Activated CD8-positive, alpha-beta memory T cell treated with anti-CD3 and anti-CD28 coated beads for 36 hours (primary cell): ENCODE measurements at regions not wholly inside any gene's neighbourhood (a gene's known extent, or its start where the extent isn't known, plus 50 kb on each side); places are given as distances from the start of the nearest gene placed in this dataset.

Source experiments
- CTCF ChIA-PET: fragments of 350-600 bp; sonication (Branson Sonifier 250); formaldehyde crosslinking; loops from one replicate; lab custom pipeline; 2021; ENCODE audit warnings: antibody characterized with exemption; lab: Charles Lee
- POLR2A ChIA-PET: fragments of 350-600 bp; sonication (Branson Sonifier 250); formaldehyde crosslinking; loops from one replicate; lab custom pipeline; 2021; ENCODE audit warnings: antibody characterized with exemption; lab: Charles Lee

DNA sequence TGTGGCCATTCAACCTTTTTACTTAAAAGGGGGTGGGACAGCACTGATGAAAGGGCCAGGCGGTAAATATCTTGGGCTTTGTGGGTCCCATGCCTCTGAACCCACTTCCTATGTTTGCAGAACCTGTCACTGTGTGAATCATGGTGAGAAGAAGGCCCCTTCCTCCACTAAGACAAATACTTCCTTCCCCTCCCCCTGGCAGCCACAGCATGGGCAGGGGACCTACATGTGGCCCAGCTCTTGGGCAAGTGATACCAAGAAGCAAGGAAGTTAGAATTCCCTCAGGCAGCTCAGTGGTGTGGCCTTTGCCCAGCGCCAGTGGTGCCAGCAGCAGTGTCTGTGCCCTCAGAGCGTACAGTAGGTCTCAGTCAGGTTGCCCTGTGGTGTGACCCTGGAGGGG is 168.6 kb downstream of the TRIM33 start:
- POLR2A ChIA-PET, result no interaction called here

DNA sequence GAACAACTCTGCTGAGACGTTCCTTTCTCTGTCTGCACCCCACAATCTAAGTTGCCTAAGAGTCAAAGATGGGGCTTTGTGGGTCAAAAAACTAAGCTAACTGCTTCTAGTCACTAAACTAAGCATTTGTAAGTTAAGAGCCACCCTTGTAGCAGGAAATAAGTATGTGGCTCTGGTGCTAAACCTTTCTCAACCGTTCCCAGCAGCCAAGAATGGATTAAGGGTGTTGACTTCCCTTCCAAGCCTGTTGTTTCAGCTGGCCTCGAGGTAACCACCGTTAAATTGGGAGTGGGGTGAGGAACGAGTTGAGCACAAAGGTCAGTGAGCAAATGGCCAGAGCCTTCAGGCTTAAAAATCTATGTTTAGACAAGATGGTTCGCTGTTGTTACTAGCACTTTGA is 169.1 kb downstream of the TRIM33 start:
- CTCF ChIA-PET, result interaction anchor here (0.7 to 0.8 kb wide), 2 partner anchors 12 to 22 kb away, joined by 3 read pairs; no protein-coding TSS in a partner anchor

More for the DNA sequence above, 168.6 kb downstream of the TRIM33 start:
- CTCF ChIA-PET, result interaction anchor here (1.4 kb wide), 1 partner anchor 10 kb away, joined by 3 read pairs; no protein-coding TSS in a partner anchor

DNA sequence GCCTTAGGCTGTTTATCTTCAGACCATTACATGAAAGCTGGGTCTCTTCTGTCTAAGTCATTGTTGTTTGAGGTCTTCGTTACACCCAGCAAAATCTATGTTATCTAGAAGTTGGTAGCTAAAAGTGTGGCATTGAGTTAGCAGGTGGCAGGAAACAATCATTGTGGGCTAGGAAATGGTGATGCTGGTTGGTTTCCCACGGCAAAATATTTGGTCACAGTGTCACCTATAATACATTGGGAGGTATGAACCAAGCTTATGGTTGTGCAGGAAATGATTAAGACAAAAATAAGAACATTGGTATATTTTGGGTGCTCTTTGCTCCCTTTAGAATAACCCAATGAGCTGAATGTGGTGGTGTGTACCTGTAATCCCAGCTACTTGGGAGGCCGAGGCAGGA is 169.7 kb downstream of the TRIM33 start:
- POLR2A ChIA-PET, result no interaction called here
- CTCF ChIA-PET, result interaction anchor here (0.7 to 0.8 kb wide), 2 partner anchors 11 to 21 kb away, joined by 3 read pairs; no protein-coding TSS in a partner anchor

More for the DNA sequence above, 169.1 kb downstream of the TRIM33 start:
- POLR2A ChIA-PET, result no interaction called here

DNA sequence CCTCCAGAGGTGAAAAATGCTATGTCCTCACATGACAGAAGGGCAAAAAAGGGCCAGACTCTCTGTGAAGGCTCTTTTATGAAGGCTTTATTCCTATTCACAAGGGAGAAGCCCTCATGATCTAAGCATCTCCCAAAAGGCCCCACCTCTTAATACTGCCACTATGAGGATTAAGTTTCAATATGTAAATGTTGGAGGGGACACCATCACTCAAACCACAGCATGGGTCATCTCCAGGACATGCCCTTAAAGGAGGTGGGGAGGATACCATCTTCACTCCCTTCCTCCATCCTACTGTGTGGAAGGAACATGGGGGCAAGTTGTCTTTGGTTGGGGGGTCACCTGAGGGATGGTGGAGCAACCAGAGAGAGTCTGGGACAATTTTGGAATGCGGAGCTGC is 170.1 kb downstream of the TRIM33 start:
- POLR2A ChIA-PET, result no interaction called here

DNA sequence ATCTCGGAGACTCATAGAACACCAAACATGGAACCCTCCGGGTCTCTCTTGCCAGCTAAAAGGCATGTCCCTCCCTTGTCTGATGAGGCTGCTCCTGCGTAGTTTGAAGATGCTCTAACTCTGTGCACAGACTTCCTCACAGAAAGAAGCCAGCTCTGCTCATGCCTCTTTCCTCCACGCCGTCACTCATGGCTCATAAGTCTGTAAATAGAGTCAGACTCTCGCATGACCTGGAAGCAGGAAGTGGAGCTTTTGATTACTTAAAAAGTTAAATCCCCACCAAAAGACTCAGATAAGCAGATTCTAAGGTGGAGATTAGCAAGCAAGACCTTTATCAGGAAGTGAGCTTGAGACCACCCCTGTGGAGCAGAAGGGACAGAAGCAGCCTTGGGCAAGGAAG is 171.6 kb downstream of the TRIM33 start:
- POLR2A ChIA-PET, result no interaction called here
- CTCF ChIA-PET, result no interaction called here

More for the DNA sequence above, 170.1 kb downstream of the TRIM33 start:
- CTCF ChIA-PET, result interaction anchor here (0.7 kb wide), 1 partner anchor 21 kb away, joined by 3 read pairs; no protein-coding TSS in a partner anchor

DNA sequence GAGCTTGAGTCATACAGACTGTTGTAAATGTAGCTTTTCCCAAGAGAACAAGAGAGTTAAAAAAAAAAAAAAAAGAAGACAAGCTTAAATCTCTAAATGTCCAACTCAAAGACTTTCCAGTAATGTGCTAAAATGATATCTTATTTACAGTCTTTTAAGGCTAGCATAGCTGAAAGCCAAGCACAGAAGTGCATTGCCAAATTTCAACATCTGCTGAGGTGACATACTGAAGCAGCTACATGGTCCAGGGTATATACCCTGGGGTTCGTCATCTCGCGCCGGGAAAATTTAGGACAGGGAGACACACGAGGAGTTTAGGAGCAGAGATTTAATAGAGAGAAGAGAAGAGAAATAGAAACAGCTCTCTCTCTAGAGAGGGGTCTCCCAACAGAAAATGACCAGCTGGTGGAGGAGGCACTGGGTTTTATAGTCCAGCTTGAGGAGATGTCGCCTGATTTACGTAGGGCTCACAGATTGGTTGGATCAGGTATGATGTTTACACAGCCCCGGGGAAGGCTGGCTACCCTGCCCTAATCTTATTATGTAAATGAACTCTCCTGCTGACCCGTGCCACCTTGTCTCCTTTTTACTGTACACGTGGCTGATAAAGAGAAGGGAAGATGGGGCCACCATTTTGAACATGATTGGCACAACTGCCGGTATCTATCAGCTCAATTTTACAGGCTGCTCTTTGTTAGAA is 172.7 kb downstream of the TRIM33 start:
- POLR2A ChIA-PET, result no interaction called here
- CTCF ChIA-PET, result no interaction called here

DNA sequence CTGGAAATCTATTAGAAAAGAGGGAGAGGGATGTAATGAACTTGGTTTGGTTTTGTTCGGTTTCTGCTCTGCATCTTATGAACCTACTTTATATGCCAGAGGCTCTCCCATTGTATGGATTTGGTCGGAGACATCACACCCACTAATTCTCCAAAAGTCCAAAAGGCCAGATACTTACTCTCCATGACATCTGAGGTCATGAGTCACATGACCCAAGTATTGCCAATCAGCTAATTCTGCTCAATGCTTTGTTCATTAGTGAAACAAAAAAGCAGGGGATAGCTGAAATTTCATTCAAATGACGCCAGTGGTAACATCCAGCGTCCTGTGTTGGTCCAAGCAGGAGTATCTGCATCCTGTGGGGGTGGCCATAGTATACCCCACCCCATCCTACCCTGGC is 173.6 kb downstream of the TRIM33 start:
- ChIA-PET POLR2A (no interaction called here), CTCF (interaction anchor here (1.4 kb wide), 1 partner anchor 10 kb away, joined by 8 read pairs; no protein-coding TSS in a partner anchor)

DNA sequence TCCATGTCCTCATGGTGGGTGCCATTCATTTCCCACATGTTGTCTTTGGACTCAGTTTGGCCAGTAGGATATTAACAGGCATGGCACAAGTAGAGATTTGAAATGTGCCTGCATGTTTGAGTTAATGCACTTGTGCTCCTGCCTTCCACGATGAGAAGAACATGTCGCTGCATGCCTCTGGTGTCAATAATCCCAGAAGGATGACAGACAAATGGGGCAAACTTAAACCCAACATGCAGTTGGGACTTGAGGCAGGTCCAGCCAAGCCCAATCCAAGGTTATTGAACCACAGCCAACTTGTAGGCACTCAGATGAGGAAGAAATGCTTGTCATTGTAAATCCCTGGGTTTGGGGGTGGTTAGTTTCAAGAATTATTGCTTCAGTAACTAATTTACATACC is 174.6 kb downstream of the TRIM33 start:
- ChIA-PET POLR2A (no interaction called here), CTCF (no interaction called here)

DNA sequence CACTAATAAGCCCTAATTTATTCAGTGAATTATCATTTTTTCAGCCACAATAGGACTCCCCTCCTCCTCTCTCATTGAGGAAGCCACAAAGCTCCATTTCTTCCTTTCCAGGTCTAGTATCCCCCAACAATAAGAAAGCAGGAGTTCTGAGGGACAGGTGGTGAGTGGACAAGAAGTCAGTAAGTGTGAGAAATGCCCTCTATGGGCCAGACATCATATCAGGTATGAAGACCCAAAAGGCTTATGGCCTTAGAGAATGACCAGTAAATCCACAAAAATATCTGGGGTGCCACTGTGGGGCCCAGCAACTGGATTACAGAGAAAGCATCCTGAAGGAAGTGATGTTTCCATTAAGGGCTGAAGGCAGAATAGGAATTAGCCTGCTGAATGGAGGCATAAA is 175.7 kb downstream of the TRIM33 start:
- POLR2A ChIA-PET, result no interaction called here
- CTCF ChIA-PET, result no interaction called here

DNA sequence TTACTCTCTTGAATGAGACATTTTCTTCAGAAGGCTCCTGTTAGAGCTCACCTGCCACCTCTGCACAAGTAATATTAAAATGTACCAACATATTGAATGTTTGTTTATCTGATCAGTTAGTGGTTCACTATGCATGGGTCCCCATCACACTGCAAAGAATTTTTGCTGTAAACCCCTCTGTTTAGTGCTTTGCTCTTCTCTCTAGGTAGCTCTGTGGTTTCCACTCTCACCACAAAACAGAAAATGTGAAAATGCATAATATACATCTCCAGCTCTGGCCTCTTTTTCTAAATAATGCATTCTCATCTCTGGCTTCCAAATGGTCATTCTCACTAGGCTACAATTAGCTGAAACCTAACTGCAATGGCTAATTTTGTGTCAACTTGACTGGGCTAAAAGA is 176.7 kb downstream of the TRIM33 start:
- POLR2A ChIA-PET, result no interaction called here
- CTCF ChIA-PET, result interaction anchor here (0.7 to 2.0 kb wide), 2 partner anchors 11 to 12 kb away, joined by 3 to 5 read pairs; no protein-coding TSS in a partner anchor

DNA sequence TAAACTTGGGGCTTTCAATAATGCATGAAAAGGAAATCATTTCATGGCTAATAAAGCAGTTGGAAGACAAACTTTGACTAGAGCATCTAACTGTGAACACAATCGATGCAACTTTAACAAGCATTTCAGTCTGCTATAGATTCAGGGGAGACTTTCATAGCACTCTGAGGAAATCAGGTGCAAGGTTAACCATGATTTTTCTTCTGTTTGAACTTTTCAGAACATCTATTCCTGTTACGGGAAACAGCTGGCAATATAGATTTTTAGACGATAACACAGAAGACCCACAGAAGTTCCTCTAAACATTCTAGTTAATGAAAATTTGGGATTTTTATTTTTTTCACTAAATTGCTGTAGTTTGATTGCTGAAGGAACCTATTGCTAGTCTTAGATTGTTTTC is 177.3 kb downstream of the TRIM33 start:
- ChIA-PET CTCF (interaction anchor here (0.7 to 2.0 kb wide), 2 partner anchors 11 to 13 kb away, joined by 3 to 5 read pairs; no protein-coding TSS in a partner anchor), POLR2A (no interaction called here)

DNA sequence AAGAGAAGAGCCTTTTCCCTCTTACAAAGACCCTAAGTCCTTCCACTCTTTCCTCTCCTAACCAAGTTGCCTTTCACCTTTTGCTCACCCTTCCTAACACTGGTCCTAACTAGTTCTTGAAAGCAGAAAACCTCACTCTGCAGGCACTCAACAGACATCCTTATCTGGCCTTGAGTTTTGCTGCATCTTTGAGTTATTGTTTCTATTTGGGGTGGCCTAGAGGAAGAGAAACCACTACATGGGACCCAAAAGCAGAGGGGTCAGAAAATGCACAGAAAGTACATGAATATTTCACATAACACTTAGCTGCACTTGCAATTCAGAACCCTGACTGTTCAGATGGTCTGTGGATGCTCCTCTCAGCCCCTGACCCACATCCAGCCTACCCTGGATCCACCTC is 178.3 kb upstream of the SYT6 start:
- CTCF ChIA-PET, result interaction anchor here (1.0 kb wide), 1 partner anchor 15 kb away, joined by 3 read pairs; no protein-coding TSS in a partner anchor
- POLR2A ChIA-PET, result no interaction called here

DNA sequence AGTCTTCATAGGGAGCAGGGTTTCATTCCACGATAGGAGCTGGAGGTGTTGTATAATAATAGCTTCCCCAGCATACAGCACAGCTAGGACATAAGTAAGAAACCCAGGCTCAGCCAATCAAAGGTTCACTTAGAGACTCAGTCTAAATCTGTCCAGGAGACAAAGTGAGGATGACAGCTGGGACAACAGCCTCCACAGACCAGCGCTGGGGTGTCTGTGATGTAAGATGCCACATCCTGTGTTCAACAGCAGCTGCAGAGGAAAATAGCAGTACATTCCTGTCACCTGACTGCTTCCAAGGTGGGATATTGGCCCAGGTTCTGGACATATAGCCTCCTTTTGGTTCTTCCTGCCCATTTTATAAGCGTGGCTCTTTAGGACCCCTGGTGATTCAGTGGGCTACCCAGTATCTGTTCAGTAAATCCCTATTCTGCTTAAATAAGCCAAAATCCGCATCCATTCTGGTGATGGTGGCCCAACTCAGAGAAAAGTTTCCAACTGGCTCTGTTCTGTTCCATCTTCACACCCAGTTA is 176.8 kb upstream of the SYT6 start:
- POLR2A ChIA-PET, result no interaction called here

DNA sequence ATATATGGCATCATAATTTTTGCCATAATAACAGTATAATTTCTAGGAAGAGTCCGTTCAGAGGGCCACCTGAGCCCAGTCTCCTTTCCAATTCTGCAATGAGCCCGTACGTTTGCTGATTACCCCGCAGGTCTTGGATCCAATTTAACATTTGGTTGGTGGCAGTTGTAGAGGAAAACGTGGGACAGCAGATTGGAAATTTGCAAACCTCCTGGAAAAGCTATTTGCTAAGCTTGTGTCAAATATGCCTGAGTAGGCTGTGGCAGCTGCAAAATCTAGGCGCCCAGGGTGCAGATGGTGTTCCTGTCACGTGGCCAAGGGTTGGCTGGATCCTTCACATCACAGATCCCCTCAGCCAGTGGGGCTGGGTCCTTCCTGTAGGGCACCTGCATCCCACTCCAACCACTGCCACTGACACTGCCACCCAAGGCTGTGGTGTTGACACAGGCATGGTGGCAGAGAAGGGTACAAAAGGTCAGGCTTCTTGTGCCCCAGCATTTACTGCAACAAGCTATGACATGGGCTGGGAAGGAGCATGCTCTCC is 174.8 kb upstream of the SYT6 start:
- CTCF ChIA-PET, result no interaction called here
- POLR2A ChIA-PET, result no interaction called here

More for the DNA sequence above, 176.8 kb upstream of the SYT6 start:
- CTCF ChIA-PET, result interaction anchor here (0.8 kb wide), 1 partner anchor 11 kb away, joined by 3 read pairs; no protein-coding TSS in a partner anchor

DNA sequence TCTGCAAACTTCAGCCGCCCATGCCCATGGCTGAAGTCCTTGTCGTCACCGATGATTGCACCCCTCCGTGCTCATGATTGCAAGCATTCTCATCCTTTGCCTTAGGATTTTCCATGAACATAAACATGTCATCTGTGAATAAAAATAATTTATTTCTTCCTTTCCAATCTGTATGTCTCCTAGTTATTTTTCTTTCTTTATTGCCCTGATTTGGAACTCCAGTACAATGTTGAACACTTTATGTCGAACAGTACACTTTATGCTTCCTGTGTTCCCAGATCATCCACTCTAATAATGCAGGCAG is 170.9 kb upstream of the SYT6 start:
- ChIA-PET CTCF (no interaction called here), POLR2A (no interaction called here)

DNA sequence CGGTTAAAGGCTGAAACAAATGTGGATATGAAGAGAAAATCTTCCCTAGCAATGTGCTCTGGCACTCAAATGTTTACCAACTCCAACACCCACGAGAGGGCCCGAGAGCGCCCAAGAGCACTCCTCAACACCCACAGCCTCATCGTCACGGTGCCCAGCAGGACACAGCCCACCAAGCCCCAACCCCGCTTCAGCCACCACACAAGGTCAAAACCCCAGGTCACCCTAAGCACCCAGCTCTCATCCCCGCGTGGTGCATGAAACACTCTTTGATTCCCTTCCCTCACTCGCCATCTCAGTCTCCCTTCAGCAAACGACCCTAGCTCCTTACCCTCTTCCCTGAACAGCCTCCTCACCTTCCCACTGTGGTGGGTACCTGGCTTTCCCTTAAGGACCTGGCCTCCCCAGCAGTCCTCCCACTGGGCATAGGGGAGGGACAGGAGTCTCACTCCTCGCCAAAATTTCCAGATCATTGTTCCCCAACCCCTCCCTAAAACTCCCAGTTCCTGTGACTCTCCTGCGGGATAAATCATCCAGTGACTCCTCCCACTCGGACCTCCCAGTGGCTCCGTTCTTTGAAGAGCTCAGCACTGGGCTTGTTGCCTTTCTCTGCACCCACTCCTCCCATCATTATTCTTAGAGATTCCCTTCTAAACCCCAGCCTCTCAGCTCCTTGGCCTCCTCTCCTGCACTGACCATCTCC is 170.4 kb upstream of the SYT6 start:
- CTCF ChIA-PET, result interaction anchor here (0.7 kb wide), 1 partner anchor 23 kb away, joined by 3 read pairs; no protein-coding TSS in a partner anchor
- POLR2A ChIA-PET, result no interaction called here

DNA sequence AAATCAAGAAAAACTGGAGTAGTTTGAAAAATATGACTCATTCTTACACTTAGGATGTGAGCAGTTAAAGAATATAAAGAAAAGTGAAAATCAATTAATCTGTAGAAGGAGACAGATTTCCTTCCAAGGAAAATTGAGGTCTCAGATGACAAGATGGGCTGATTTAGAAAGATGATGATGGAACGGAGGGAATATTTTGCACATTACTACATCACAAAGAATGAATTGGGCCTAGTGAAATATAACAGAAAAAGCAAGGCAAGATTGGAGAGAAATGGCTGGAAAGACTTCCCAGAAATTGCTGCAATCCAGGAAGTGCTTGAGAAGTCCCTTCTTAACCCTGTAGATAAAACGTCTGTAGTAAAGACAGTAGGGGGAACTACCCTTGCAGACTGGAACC is 169.1 kb upstream of the SYT6 start:
- CTCF ChIA-PET, result no interaction called here
- POLR2A ChIA-PET, result no interaction called here

DNA sequence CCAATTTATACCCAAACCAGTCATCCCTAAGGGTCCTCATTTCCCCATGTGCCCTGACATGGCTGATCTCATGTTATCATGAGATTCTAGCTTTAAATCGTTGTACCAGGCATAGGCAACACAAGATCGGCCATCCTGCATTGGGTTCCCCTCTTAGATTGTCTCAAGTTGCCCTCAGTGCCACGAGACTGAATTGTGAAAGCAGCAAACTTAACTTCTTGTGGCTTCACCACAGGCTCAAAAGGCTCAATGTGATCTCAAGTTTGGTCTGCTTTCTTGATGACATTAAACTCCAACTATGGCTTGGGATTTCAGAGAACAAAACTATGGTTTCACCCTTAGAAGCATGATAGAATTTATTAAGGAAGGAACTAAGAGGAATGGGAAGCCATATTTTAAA is 168.5 kb upstream of the SYT6 start:
- ChIA-PET POLR2A (no interaction called here), CTCF (no interaction called here)

DNA sequence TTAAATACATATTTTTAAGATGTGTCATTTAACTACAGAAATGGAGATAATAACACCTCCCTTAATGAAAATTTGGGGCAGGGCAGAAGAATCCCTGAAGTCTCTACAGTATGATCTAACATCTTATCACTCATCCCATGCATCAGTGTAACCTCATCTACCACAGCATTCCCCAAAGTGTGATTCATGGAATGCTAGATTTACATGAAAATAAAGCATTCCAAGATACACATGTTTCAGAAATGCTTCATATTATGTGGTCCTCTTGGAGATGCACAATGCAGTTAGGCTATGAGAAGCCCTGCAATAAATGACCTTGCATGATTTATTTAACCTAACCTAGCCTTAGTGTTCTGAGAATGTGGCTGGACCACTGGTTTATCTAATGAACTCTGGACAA is 166.9 kb upstream of the SYT6 start:
- POLR2A ChIA-PET, result no interaction called here
- CTCF ChIA-PET, result interaction anchor here (1.2 to 2.1 kb wide), 2 partner anchors 21 to 26 kb away, joined by 3 to 8 read pairs; no protein-coding TSS in a partner anchor

DNA sequence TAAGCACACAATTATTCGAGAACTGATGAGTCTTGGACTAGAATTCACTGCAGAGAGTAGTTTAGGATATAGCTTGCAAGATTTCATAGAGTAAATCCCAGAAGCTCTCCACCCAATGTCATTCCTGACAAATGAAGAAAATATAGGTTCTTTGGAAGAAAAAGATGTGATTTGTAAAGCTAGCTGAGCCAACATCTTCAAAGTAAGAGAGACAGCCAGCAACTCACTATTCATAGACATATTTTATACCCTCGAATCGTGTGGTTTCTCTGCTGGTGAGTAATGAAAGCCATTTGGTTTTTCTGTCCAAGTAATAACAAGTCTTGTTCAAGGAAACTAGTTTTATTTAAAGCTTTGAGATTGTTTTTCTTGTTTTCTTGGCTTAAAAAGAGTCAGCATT is 165.7 kb upstream of the SYT6 start:
- CTCF ChIA-PET, result interaction anchor here (1.2 to 2.1 kb wide), 2 partner anchors 22 to 28 kb away, joined by 3 to 8 read pairs; no protein-coding TSS in a partner anchor
- POLR2A ChIA-PET, result no interaction called here
